Right renal pelvis (tissue), 4 donors: ENCODE measurements at regions not wholly inside any gene's neighbourhood (a gene's known extent, or its start where the extent isn't known, plus 50 kb on each side); places are given as distances from the start of the nearest gene placed in this dataset.
A peak's percentile ranks its signal among the peaks of the same experiment; 100 is the strongest.

Experiments
- DNase-seq, 4 donors: peaks; one replicate each; pipeline ENCODE4 v3.0.0-alpha.2; 2013; ENCODE audit warnings: low read depth in 4 of 4, low spot score in 3 of 4, missing footprints in 1 of 4

- DNase-seq: no peak
Measured at GRCh38 chr14:98184457-98184856, 1087.5 kb downstream of the BCL11B start.

GRCh38 chr14:98185036-98185435 is 1087.0 kb downstream of the BCL11B start:
- DNase-seq: no peak

- DNase-seq: no peak
Measured at GRCh38 chr14:98186140-98186539, 1085.9 kb downstream of the BCL11B start.

- no peak for DNase-seq
Measured at GRCh38 chr14:98187281-98187680, 1084.7 kb downstream of the BCL11B start.

GRCh38 chr14:98189062-98189461 is 1082.9 kb downstream of the BCL11B start:
- no peak for DNase-seq

- DNase-seq: no peak
Measured at GRCh38 chr14:98189511-98189910, 1082.5 kb downstream of the BCL11B start.

- DNase-seq: no peak
Measured at GRCh38 chr14:98189944-98190343, 1082.1 kb downstream of the BCL11B start.

- DNase-seq: no peak
Measured at GRCh38 chr14:98192946-98193345, 1079.1 kb downstream of the BCL11B start.

GRCh38 chr14:98194821-98195220 is 1077.2 kb downstream of the BCL11B start:
- no peak for DNase-seq

- no peak for DNase-seq
Measured at GRCh38 chr14:98195256-98195655, 1076.7 kb downstream of the BCL11B start.

GRCh38 chr14:98197933-98198332 is 1074.1 kb downstream of the BCL11B start:
- DNase-seq: no peak

- DNase-seq: no peak
Measured at GRCh38 chr14:98198385-98198784, 1073.6 kb downstream of the BCL11B start.

- DNase-seq: peak in 3 of 4 donors; percentile 10 to 58 (median 52)
Measured at GRCh38 chr14:98200601-98201000, 1071.4 kb downstream of the BCL11B start.

- no peak for DNase-seq
Measured at GRCh38 chr14:98203421-98203820, 1068.6 kb downstream of the BCL11B start.

- DNase-seq: no peak
Measured at GRCh38 chr14:98204139-98204538, 1067.9 kb downstream of the BCL11B start.

GRCh38 chr14:98207415-98207814 is 1064.6 kb downstream of the BCL11B start:
- no peak for DNase-seq

GRCh38 chr14:98208211-98208611 is 1063.8 kb downstream of the BCL11B start:
- no peak for DNase-seq

- DNase-seq: no peak
Measured at GRCh38 chr14:98208943-98209342, 1063.1 kb downstream of the BCL11B start.

GRCh38 chr14:98210045-98210672 is 1061.8 kb downstream of the BCL11B start:
- DNase-seq: no peak

GRCh38 chr14:98217530-98217929 is 1054.5 kb downstream of the BCL11B start:
- DNase-seq: no peak

GRCh38 chr14:98218218-98218617 is 1053.8 kb downstream of the BCL11B start:
- DNase-seq: no peak

- no peak for DNase-seq
Measured at GRCh38 chr14:98219638-98220037, 1052.4 kb downstream of the BCL11B start.

GRCh38 chr14:98223106-98223505 is 1048.9 kb downstream of the BCL11B start:
- no peak for DNase-seq
